Immature natural killer cell (primary cell): ENCODE measurements at regions not wholly inside any gene's neighbourhood (a gene's known extent, or its start where the extent isn't known, plus 50 kb on each side); places are given as distances from the start of the nearest gene placed in this dataset.

Experiments
- DNase-seq, 3 donors: peaks; one replicate each; pipeline ENCODE4 v3.0.0; 2022; ENCODE audit warnings: mixed read lengths in 1 of 3
- H3K27ac Mint-ChIP-seq, 6 donors: one replicate each; pipeline ENCODE4 v1.8.0; 2020; ENCODE audit warnings: mixed read lengths in 6 of 6, mild to moderate bottlenecking in 5 of 6, inconsistent platforms in 4 of 6, moderate library complexity in 3 of 6
- H3K27me3 Mint-ChIP-seq, 3 donors: one replicate each; pipeline ENCODE4 v1.8.0; 2020 to 2021; ENCODE audit warnings: low read depth in 3 of 3, mild to moderate bottlenecking in 3 of 3, mixed read lengths in 3 of 3, moderate library complexity in 3 of 3, inconsistent platforms in 1 of 3
- H3K36me3 Mint-ChIP-seq, 3 donors: one replicate each; pipeline ENCODE4 v1.8.0; 2020; ENCODE audit warnings: mixed read lengths in 3 of 3, inconsistent platforms in 2 of 3, mild to moderate bottlenecking in 2 of 3
- H3K4me1 Mint-ChIP-seq, 2 donors: one replicate each; pipeline ENCODE4 v1.8.0; 2020; ENCODE audit warnings: inconsistent platforms in 2 of 2, mild to moderate bottlenecking in 2 of 2, mixed read lengths in 2 of 2, moderate library complexity in 1 of 2
- H3K4me3 Mint-ChIP-seq, 5 donors: one replicate each; pipeline ENCODE4 v1.8.0; 2020; ENCODE audit warnings: mild to moderate bottlenecking in 5 of 5, mixed read lengths in 5 of 5, inconsistent platforms in 3 of 5, moderate library complexity in 3 of 5
- H3K9me3 Mint-ChIP-seq, 6 donors: one replicate each; pipeline ENCODE4 v1.8.0; 2020; ENCODE audit warnings: mild to moderate bottlenecking in 6 of 6, mixed read lengths in 6 of 6, inconsistent platforms in 4 of 6, moderate library complexity in 3 of 6

- H3K9me3 Mint-ChIP-seq = no peaks in the 10 kb centered on the region
- no peak overlapping the region for H3K27ac Mint-ChIP-seq
Observed at GRCh38 chr1:222373831-222374602, 173.9 kb downstream of the HHIPL2 start.

GRCh38 chr1:222373216-222373615, 174.7 kb downstream of the HHIPL2 start:
- H3K27me3 Mint-ChIP-seq = peaks cover 2 to 8% (median 4%) of the 10 kb centered on the region in 3 donors
- DNase-seq = no peak
- H3K27ac Mint-ChIP-seq = no peak overlapping the region
- H3K4me3 Mint-ChIP-seq = no peak overlapping the region
- H3K36me3 Mint-ChIP-seq = no peaks in the 10 kb centered on the region
- no peaks in the 10 kb centered on the region for H3K4me1 Mint-ChIP-seq
- H3K9me3 Mint-ChIP-seq = no peaks in the 10 kb centered on the region

More at GRCh38 chr1:222373831-222374602, 173.9 kb downstream of the HHIPL2 start:
- no peak overlapping the region for H3K4me3 Mint-ChIP-seq
- no peaks in the 10 kb centered on the region for H3K36me3 Mint-ChIP-seq
- H3K27me3 Mint-ChIP-seq = peaks cover 1 to 8% (median 5%) of the 10 kb centered on the region in 3 donors
- H3K4me1 Mint-ChIP-seq = no peaks in the 10 kb centered on the region
- DNase-seq = no peak

GRCh38 chr1:222372221-222372620, 175.7 kb downstream of the HHIPL2 start:
- no peak overlapping the region for H3K27ac Mint-ChIP-seq
- no peak for DNase-seq
- H3K4me3 Mint-ChIP-seq = no peak overlapping the region
- no peaks in the 10 kb centered on the region for H3K4me1 Mint-ChIP-seq
- peaks cover 2 to 8% (median 4%) of the 10 kb centered on the region in 3 donors for H3K27me3 Mint-ChIP-seq
- H3K36me3 Mint-ChIP-seq = no peaks in the 10 kb centered on the region
- no peaks in the 10 kb centered on the region for H3K9me3 Mint-ChIP-seq

- Mint-ChIP-seq H3K36me3 (no peaks in the 10 kb centered on the region), H3K4me3 (no peak overlapping the region), H3K27me3 (peaks cover 2 to 4% (median 4%) of the 10 kb centered on the region in 3 donors), H3K9me3 (no peaks in the 10 kb centered on the region), H3K4me1 (no peaks in the 10 kb centered on the region), H3K27ac (no peak overlapping the region)
- no peak for DNase-seq
Observed at GRCh38 chr1:222370913-222371675, 176.8 kb downstream of the HHIPL2 start.

- H3K27me3 Mint-ChIP-seq = peaks cover 2 to 4% (median 3%) of the 10 kb centered on the region in 3 donors
- H3K36me3 Mint-ChIP-seq = no peaks in the 10 kb centered on the region
- no peak overlapping the region for H3K4me3 Mint-ChIP-seq
- H3K9me3 Mint-ChIP-seq = peaks cover 0 to 3% (median 0%) of the 10 kb centered on the region in 6 donors
- H3K4me1 Mint-ChIP-seq = no peaks in the 10 kb centered on the region
- H3K27ac Mint-ChIP-seq = no peak overlapping the region
- no peak for DNase-seq
Observed at GRCh38 chr1:222370081-222370912, 177.6 kb downstream of the HHIPL2 start.

GRCh38 chr1:222369148-222369547, 178.8 kb downstream of the HHIPL2 start:
- H3K4me1 Mint-ChIP-seq = no peaks in the 10 kb centered on the region
- peaks cover 0 to 3% (median 0%) of the 10 kb centered on the region in 6 donors for H3K9me3 Mint-ChIP-seq
- H3K4me3 Mint-ChIP-seq = no peak overlapping the region
- H3K36me3 Mint-ChIP-seq = no peaks in the 10 kb centered on the region
- no peak overlapping the region for H3K27ac Mint-ChIP-seq
- DNase-seq = no peak
- H3K27me3 Mint-ChIP-seq = peaks cover 2 to 4% (median 3%) of the 10 kb centered on the region in 3 donors

- Mint-ChIP-seq H3K36me3 (peaks cover 0 to 7% (median 0%) of the 10 kb centered on the region in 3 donors), H3K4me3 (no peak overlapping the region), H3K27me3 (peaks cover 2 to 11% (median 2%) of the 10 kb centered on the region in 3 donors), H3K27ac (no peak overlapping the region), H3K4me1 (no peaks in the 10 kb centered on the region), H3K9me3 (peaks cover 2 to 10% (median 3%) of the 10 kb centered on the region in 6 donors)
- DNase-seq = no peak
Observed at GRCh38 chr1:222358100-222358499, 189.8 kb downstream of the HHIPL2 start.

GRCh38 chr1:222357252-222357651, 190.7 kb downstream of the HHIPL2 start:
- Mint-ChIP-seq H3K4me3 (no peak overlapping the region), H3K36me3 (peaks cover 0 to 7% (median 0%) of the 10 kb centered on the region in 3 donors), H3K4me1 (no peaks in the 10 kb centered on the region), H3K27ac (no peak overlapping the region), H3K9me3 (peaks cover 2 to 10% (median 3%) of the 10 kb centered on the region in 6 donors), H3K27me3 (peaks cover 2 to 12% (median 2%) of the 10 kb centered on the region in 3 donors)
- no peak for DNase-seq

- no peaks in the 10 kb centered on the region for H3K36me3 Mint-ChIP-seq
- peaks cover 0 to 1% (median 0%) of the 10 kb centered on the region in 6 donors for H3K9me3 Mint-ChIP-seq
- H3K4me1 Mint-ChIP-seq = no peaks in the 10 kb centered on the region
- no peak for DNase-seq
- H3K27me3 Mint-ChIP-seq = peaks cover 2 to 6% (median 5%) of the 10 kb centered on the region in 3 donors
- H3K4me3 Mint-ChIP-seq = no peak overlapping the region
- no peak overlapping the region for H3K27ac Mint-ChIP-seq
Observed at GRCh38 chr1:222347627-222348026, 200.3 kb downstream of the HHIPL2 start.

- H3K27me3 Mint-ChIP-seq = peaks cover 2 to 6% (median 5%) of the 10 kb centered on the region in 3 donors
- H3K4me1 Mint-ChIP-seq = no peaks in the 10 kb centered on the region
- DNase-seq = no peak
- H3K9me3 Mint-ChIP-seq = peaks cover 0 to 1% (median 0%) of the 10 kb centered on the region in 6 donors
- no peak overlapping the region for H3K4me3 Mint-ChIP-seq
- H3K27ac Mint-ChIP-seq = no peak overlapping the region
- no peaks in the 10 kb centered on the region for H3K36me3 Mint-ChIP-seq
Observed at GRCh38 chr1:222346955-222347354, 200.9 kb downstream of the HHIPL2 start.

GRCh38 chr1:222339376-222339947, 208.4 kb downstream of the HHIPL2 start:
- H3K27ac Mint-ChIP-seq = no peak overlapping the region
- H3K27me3 Mint-ChIP-seq = peaks cover 0 to 6% (median 0%) of the 10 kb centered on the region in 3 donors
- no peaks in the 10 kb centered on the region for H3K9me3 Mint-ChIP-seq
- H3K36me3 Mint-ChIP-seq = no peaks in the 10 kb centered on the region
- no peak overlapping the region for H3K4me3 Mint-ChIP-seq
- DNase-seq = no peak
- no peaks in the 10 kb centered on the region for H3K4me1 Mint-ChIP-seq

GRCh38 chr1:222335586-222335985, 212.3 kb downstream of the HHIPL2 start:
- Mint-ChIP-seq H3K9me3 (no peaks in the 10 kb centered on the region), H3K27ac (no peak overlapping the region), H3K36me3 (no peaks in the 10 kb centered on the region), H3K4me1 (no peaks in the 10 kb centered on the region), H3K4me3 (no peak overlapping the region), H3K27me3 (peaks cover 0 to 4% (median 0%) of the 10 kb centered on the region in 3 donors)
- no peak for DNase-seq

- H3K36me3 Mint-ChIP-seq = no peaks in the 10 kb centered on the region
- no peak overlapping the region for H3K27ac Mint-ChIP-seq
- DNase-seq = no peak
- no peaks in the 10 kb centered on the region for H3K9me3 Mint-ChIP-seq
- peaks cover 0 to 4% (median 0%) of the 10 kb centered on the region in 3 donors for H3K27me3 Mint-ChIP-seq
- H3K4me3 Mint-ChIP-seq = no peak overlapping the region
- H3K4me1 Mint-ChIP-seq = no peaks in the 10 kb centered on the region
Observed at GRCh38 chr1:222334026-222334680, 213.8 kb downstream of the HHIPL2 start.
